Peyer's patch (tissue), 4 donors: ENCODE measurements at regions not wholly inside any gene's neighbourhood (a gene's known extent, or its start where the extent isn't known, plus 50 kb on each side); places are given as distances from the start of the nearest gene placed in this dataset.

ENCODE experiments used
- CTCF ChIP-seq, 6 experiments: fragments of 450-650 bp in 4 of 6; fragments of 200-600 bp in 2 of 6; sonication (generic) in 1 of 6; IDR thresholded peaks; one replicate each; pipeline ENCODE4 v1.5.1; 2017 to 2019; ENCODE audit warnings: antibody characterized with exemption in 6 of 6, mild to moderate bottlenecking in 3 of 6, moderate library complexity in 1 of 6
- POLR2A ChIP-seq, 2 donors: fragments of 450-650 bp; IDR thresholded peaks; one replicate each; pipeline ENCODE4 v1.5.1; 2017; ENCODE audit warnings: antibody characterized with exemption in 2 of 2, mild to moderate bottlenecking in 2 of 2, moderate library complexity in 2 of 2

GRCh38 chrX:20495575-20495974, 228.9 kb upstream of the RPS6KA3 start:
- TF ChIP-seq POLR2A (IDR thresholded peaks at IDR 0.05) = no peak
- no peak for TF ChIP-seq CTCF (IDR thresholded peaks at IDR 0.05)
